ENCODE measurements at regions not wholly inside any gene's neighbourhood (a gene's known extent, or its start where the extent isn't known, plus 50 kb on each side); places are given as distances from the start of the nearest gene placed in this dataset.

DNA sequence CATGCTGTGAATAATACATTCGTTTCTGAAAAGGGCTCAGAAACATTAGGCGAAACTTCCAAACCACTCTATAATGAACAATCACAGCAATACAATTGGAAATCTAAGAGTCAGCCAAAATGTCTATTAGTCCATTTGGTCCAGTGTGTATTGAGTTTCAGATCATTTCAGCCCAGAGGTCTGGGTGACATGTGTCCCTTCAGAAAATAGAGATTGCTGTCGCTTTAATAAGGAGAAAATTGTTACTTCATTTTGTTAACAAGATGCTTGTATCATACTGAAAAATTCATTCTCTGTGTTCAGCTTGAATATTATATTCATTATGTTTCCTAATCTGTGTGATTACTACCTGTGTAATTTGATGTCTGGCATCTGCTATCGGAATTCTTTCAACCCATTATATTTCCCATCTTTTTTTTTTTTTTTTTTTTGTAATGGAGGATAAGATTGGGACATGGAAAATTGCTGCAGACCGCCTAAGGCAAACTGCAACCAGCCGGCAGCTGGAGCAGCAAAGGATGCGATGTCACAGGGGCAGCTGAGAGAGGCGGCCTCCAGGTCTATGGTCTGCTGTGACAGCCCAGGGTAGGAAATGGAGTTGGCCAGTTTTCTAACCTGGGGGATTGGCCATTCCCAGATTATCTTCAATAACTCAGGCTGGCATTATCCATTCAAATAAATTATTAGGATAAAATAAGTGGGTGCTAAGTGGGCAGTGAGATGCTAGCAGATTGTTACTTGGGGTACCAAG is 170.9 kb upstream of the NPVF start:
- DNase-seq: no peak

GRCh38 chr7:25402532-25402931 is 174.2 kb upstream of the NPVF start:
- DNase-seq: no peak

DNA sequence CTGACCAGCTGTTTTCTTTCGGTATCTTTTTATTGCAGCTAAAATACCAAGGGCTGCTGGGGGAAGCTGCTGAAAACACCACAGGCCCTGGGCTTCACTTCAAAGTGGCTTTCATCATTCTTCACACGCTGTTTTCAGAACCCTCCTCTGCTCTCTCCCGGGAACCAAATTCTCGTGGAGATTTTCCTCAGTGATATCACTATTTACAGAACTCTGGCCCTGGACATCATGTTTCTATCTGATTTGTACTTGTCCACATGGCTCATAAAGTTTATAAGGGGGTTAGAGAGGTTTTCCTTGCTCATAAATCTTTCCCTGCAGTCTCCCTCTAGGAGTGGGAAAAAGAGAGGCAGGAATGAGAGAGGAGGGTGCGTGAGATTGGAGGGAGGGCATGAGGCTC is 177.4 kb upstream of the NPVF start:
- DNase-seq: no peak

- DNase-seq: no peak
These were observed 178.8 kb upstream of the NPVF start for GRCh38 chr7:25407053-25407452.

- no peak for DNase-seq
These were observed 179.9 kb upstream of the NPVF start for GRCh38 chr7:25408012-25408687.

GRCh38 chr7:25408876-25409275 is 180.6 kb upstream of the NPVF start:
- DNase-seq: no peak

GRCh38 chr7:25409897-25410636 is 181.8 kb upstream of the NPVF start:
- no peak for DNase-seq

DNA sequence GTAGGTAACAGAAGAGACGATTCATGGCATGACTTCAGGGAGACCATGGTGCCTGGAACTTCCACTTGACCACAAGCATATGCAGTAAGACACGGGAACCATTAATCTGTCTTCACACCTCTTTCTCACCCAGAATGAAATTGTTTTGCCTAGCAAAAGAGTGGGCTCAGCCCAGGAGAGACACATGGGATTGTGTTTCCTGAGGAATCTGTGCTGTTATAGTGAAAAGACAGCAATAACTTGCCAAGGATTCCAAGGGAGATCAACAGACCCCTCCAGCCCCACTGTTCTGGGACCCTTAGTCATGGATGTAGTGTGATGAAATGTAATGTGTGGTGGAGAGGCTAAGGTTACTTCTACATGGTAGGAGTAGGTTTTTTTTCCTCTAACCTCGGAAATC is 192.5 kb upstream of the NPVF start:
- no peak for DNase-seq

GRCh38 chr7:25424113-25424512 is 195.8 kb upstream of the NPVF start:
- DNase-seq: no peak

- DNase-seq: no peak
These were observed 196.6 kb upstream of the NPVF start for GRCh38 chr7:25424855-25425254.

DNA sequence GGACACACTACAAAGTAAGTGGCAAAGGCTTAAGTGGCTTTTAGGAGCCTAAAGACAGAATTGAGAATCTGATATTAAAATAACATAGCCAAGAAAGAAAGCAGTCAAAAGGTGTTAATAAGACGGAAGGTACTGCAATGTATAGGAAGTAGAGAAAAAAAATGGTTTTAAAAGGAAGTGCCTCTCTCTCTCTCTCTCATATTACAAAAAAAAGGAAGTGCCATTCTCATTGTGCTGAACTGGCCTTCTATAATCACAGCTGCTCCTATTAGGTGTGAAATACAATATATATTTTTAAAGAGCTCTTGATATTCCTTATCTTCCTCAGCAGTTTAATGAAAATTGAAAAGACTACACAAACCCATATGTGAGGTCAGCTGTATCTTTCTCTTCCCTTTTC is 199.4 kb upstream of the NPVF start:
- DNase-seq: no peak

GRCh38 chr7:25429731-25430130 is 201.4 kb upstream of the NPVF start:
- DNase-seq: no peak

- DNase-seq: no peak
These were observed 202.1 kb upstream of the NPVF start for GRCh38 chr7:25430200-25430931.

- no peak for DNase-seq
These were observed 203.7 kb upstream of the NPVF start for GRCh38 chr7:25431956-25432450.

DNA sequence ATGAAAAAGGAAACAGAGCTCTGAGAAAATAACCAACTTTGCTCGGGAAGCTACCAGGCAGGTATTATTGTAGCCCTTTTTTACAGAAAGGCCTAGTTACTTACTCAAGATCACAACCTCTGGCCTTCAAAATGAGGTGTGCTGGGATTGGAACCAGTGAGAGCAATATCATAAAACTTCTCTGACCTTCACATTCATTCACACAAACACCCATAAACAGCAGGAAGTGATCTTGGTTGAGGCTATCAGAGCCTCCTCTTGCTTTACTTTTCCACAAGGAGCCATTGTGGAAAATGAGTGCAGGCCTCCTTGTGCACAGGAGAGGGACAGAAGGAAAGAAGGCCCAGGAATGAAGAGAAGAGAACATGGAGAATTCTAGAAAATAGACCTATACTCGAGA is 204.5 kb upstream of the NPVF start:
- DNase-seq: no peak

DNA sequence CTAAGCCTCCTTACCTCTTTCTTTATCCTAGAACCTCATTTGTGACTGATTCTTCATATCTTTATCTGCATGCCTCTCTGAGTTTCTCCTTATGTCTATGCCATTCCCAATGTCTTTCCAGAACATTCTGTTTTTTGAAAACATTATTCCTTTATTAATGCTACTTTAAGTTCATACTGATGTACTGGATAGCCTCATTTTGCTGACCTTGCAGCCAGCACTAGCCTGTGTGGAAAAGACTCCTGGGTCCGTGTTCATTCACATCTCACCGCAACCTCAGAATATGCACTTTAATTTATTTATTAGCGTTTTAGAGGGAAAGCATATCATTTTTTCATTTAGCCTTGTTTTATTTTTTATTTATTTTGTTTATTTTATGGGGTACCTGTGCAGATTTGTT is 208.1 kb upstream of the NPVF start:
- no peak for DNase-seq

- no peak for DNase-seq
These were observed 209.0 kb upstream of the NPVF start for GRCh38 chr7:25437308-25437707.

- DNase-seq: no peak
These were observed 216.7 kb upstream of the NPVF start for GRCh38 chr7:25444991-25445390.

GRCh38 chr7:25448301-25448700 is 220.0 kb upstream of the NPVF start:
- no peak for DNase-seq

DNA sequence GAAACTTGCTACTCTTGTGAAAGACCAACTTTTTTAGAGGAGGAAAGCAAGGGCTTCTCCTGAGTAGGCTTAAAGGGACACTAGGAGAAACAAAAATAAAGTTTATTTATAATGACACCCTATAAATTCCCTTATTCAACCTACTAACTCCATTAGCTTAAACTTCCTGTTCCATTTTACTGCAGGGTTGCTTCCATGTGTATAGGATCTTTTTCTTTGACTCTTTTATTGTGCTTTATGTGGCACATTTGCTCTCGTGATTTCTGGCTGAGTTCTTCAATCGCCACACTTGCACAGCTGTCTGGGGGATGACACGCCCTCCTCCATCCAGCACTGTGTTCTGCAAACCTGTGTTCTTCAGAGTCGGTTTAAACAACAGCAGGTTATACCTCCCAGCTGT is 225.7 kb upstream of the NPVF start:
- DNase-seq: no peak

- DNase-seq: no peak
These were observed 226.3 kb upstream of the NPVF start for GRCh38 chr7:25454562-25455041.

DNA sequence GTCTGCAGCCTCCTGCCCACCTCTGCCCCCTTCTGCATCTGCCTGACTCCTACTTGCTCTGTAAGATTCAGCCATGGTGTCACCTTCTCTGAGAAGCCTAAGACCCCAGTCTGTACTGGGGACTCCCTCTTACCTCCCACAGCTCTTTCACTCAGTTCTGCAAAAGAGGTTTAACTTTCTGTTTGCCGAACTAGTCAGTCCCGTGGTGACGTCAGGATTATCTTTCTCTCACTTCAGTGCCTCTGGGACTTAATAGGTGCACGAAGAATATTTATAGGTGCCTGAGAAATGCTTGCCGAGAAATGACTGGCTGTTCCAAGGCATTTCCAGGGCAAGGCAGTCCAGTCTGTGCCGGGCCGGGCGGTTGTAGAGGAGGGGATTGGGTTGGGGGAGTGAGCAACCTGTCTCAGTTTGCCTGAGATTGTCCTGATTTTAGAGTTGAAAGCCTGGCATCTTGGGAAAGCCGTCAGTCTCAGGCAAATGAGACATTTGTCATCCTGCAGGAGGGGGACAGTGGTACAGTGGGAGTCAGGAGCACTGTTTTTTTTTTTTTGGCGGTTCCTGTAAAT is 227.5 kb upstream of the NPVF start:
- DNase-seq: no peak
